Ramos (cell line): ENCODE measurements at regions not wholly inside any gene's neighbourhood (a gene's known extent, or its start where the extent isn't known, plus 50 kb on each side); places are given as distances from the start of the nearest gene placed in this dataset.
"Not testable (repeated sequence)": the region's sequence is repeated elsewhere in the genome, so short reads cannot be mapped to it uniquely, and the experiment has no call there.

ENCODE experiments used
- in situ Hi-C: fragments of 300-500 bp; cut with MboI; formaldehyde crosslinking; loops from one replicate; pipeline ENCODE4 v1.14.3; 2022; ENCODE audit warnings: low sequenced_read_pairs; ENCODE audit not compliant: unreplicated experiment

DNA sequence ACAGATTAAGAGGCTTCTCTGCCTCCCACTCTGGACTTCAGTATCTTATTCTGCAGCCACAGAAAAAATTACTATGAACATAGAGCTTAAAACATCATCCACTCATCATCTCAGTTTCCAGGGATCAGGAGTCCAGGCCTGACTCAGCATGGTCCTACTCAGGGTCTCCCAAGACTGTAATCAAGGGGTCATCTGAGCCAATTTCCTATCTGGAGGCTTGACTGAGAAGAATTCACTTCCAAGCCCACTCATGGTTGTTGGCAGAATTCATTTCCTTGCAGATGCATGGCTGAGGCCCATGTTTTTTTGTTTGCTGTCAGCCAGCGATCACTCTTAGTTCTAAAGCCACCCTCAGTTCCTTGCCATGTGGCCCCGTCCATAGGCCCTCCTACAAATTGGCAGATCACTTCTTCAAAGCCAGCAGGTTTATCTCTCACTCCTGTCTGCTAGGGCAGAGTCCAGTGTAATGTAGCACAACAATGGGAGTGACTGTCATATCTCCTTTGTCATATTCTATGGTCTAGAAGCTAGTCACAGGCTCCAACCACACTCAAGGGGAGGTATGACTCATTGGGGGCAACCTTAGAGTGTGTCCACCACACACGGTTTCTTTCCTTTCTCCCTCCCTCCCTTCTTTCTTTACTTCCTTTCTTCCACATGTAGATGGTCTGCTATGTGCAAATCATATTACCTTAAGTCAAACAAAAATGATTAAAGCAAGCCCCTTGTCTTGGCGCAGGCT, 251.6 kb downstream of the QDPR start:
- in situ Hi-C loops: no loop called here

GRCh38 chr4:17258106-17258505, 253.8 kb downstream of the QDPR start:
- in situ Hi-C loops: no loop called here

- in situ Hi-C loops: no loop called here
Measured at GRCh38 chr4:17252131-17252530, 259.8 kb downstream of the QDPR start.

GRCh38 chr4:17251101-17251500, 260.8 kb downstream of the QDPR start:
- in situ Hi-C loops: no loop called here

DNA sequence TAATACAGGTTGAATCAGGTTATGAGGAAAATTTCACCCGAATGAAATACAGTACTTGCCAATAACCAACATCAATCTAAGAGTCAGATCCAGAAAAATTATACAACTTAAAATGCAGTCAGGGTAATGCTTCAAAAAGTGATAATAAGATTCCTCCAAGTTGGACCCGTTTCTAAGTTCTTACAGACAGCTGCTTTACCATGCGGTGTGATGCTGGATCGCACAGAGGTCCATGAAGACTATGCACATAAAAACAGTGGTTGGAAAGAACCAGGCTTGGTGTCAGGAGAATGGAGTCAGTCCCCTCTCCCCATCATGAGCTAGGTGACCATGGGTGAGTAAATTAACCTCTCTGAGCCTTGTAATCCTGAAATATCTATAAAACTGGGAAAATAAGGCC, 261.3 kb downstream of the QDPR start:
- in situ Hi-C loops: no loop called here

GRCh38 chr4:17246656-17247055, 265.2 kb downstream of the QDPR start:
- in situ Hi-C loops: no loop called here

DNA sequence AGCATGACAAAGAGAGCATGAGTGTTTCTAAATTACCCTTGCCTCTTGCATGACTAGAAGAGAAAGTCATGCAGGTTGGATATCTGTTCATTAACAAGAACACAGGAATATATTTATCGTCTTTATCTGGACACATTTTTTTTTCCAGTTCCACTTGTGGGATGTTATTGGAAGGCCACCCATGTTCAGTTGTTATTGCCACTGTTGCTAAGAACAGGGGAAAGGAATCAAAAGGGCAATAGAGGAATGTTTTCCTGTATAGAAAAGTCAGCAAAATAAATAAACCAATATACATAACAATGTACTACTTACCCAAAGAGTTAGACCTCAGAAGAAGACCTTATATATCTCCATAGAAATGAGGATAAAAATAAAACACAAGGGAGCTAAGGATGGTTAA, 270.1 kb downstream of the QDPR start:
- in situ Hi-C loops: no loop called here

DNA sequence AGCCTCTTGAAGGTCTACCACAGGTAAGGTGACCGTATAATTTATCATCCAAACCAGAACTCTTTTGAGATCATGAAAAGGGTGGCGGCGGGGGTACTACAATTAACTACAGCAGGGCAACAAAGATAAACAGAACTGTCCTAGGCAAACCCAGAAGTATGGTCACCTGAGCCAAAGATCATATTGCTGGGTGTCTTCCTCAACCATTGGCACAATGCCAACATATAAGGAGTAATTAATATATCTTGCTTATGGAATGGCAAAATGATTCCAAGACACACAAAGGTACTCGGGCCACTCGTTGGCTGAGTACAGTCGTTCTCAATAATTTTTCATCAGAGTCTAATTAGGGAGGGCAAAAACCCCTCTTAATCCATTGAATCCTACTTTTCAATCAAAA, 273.3 kb downstream of the QDPR start:
- in situ Hi-C loops: no loop called here

- in situ Hi-C loops: no loop called here
Measured at GRCh38 chr4:17236686-17237085, 275.2 kb downstream of the QDPR start.

- in situ Hi-C loops: no loop called here
Measured at GRCh38 chr4:17234678-17235077, 277.2 kb downstream of the QDPR start.

DNA sequence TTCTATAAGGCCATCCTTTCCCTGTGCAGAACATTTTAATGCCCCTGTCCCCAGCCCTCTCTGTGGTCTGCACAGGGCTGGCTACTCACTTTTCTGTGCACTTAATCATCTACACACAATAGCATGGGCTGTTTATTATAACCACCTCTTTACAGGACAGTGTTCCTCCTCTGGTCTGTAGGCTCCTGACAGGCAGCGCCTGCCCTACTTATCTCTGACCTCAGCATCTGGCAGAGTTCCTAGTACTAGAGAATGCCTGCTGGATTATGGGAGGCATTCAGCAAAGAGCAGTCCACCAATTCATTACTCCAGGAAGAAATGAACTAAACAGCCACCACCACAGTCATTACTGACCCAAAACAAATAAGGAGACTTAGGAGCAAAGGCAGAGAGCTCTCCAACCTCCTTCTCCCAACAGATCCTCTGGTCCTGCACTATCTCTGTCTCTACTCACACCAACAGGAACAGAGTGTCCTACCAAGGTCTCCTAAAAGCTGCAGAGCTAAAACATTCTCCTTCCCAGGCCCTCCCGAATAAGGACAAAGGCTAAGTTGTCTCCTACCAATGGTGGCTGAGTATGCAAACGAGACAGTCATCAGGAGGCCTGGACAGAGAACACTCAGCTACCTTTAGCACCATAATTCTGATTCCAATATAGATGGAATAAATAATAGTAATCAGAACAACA, 279.2 kb downstream of the QDPR start:
- in situ Hi-C loops: no loop called here

DNA sequence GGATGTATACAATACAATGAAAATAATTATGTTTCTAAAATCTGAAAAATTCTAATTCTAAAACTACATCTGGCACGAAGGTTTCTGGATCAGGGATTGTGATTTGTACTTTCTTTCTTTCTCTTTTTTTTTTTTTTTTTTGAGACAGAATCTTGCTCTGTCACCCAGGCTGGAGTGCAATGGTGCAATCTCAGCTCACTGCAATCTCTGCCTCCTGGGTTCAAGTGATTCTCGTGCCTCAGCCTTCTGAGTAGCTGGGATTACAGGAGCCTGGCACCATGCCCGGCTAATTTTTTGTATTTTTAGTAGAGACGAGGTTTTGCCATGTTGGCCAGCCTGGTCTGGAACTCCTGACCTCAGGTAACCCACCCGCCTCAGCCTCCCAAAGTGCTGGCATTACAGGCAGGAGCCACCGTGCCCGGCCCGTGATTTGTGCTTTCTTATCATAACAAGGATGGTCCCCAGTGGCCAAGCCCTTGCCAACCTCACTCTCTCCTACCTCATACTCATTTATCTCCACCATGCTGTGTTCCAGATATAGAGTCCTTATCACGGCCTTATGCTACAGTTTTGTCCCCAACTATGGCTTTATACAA, 279.9 kb downstream of the QDPR start:
- in situ Hi-C loops: not testable (repeated sequence)

GRCh38 chr4:17230727-17231126, 281.2 kb downstream of the QDPR start:
- in situ Hi-C loops: no loop called here

DNA sequence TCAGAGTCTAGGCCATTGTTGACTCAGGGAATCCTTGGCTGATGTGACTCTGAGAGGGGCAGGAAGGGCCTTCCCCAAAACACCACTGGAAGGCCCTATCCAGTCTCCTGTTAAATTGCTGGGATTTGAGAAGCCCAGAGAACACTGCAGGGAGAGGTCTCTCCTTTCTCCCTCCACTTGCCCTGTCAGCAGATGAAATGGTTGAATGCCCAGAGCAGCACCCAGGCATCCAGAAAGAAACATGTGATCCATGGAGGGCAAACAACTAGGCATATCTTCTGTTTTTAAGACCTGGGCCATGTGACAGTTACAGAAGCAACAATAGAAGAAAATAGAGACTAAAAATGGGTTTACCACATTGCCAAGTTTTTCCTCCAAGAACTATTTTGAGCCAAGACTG, 291.1 kb downstream of the QDPR start:
- in situ Hi-C loops: no loop called here

DNA sequence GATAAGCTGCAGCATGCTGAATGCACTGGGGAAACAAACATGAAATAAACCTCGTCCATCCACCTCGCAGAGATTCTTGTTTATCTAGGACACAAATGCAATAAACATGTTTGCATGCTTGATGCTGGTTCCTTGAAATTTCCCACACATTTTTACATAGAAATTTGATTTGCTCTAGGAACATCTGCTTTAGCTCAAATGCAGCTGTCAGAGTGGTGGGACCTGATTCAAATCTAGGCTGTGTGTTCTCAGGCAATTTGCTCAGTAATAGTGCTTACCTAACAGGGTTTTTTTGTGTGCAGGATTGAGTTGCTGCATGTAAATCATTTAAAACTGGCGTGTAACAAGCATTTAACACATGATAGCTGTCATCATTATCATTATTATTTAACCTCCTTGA, 293.1 kb downstream of the QDPR start:
- in situ Hi-C loops: no loop called here

DNA sequence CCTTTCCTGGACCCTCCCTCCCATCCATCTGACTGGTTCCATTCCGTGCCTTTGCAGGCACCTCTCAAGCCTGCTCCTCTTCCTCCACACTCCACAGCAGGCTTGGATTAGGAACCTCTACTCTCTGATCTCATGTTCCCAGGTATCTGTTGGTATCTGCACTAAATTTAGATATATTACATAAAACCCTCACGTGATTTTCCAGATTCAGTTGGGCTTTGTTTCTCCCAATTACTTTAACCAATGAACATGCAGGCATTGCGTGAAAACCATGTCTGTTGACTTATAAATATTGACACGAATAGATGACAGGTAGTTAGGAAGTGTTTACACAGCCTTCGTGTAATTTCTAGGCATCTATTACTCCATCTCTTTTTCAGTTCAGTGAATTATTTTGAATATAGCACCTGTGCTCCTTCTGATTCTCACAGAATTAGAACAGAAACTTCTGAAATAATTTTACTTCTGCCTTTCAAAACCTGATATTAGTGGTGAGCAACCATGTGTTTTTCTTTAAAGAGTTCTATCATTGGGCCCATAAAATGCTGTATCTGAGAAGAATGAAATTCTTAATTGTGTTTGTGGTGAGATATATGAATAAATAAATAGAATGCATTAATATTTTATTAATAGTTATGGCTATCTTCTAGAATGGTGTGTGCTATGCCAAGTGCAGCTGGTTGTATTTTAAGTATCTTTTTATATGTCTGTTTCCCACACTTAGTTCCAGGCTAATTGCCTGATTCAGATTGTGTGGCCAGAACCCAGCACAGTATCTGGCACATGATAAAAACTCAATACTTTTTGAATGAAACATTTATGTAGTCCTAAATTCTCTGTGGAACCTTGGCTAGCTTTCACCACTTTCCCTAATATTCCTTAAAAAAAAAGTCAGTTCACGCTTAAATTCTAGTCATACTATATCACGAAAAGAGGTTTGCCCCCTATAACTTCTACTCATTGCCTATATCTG, 304.8 kb downstream of the QDPR start:
- in situ Hi-C loops: no loop called here

DNA sequence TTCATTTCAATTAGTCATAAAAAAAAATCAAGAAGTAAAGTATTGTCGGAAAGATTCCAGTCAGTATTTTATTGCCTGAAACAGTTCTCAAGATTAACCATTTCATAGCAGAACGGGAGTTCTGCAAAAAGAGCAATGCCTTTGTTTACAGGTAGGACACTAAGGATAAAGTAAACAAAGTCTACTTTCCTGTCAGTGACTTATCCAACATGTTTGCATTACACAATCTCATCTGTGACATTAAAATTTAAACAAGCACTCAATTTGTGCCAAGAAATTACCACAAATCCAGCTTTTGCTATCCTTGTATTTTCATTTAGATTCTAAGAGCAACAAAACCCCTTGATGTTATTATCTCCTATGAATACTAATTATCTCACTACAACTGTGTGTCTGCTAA, 306.5 kb upstream of the LDB2 start:
- in situ Hi-C loops: no loop called here

- in situ Hi-C loops: no loop called here
Measured at GRCh38 chr4:17203797-17204196, 305.4 kb upstream of the LDB2 start.

- in situ Hi-C loops: no loop called here
Measured at GRCh38 chr4:17197070-17197469, 298.6 kb upstream of the LDB2 start.

DNA sequence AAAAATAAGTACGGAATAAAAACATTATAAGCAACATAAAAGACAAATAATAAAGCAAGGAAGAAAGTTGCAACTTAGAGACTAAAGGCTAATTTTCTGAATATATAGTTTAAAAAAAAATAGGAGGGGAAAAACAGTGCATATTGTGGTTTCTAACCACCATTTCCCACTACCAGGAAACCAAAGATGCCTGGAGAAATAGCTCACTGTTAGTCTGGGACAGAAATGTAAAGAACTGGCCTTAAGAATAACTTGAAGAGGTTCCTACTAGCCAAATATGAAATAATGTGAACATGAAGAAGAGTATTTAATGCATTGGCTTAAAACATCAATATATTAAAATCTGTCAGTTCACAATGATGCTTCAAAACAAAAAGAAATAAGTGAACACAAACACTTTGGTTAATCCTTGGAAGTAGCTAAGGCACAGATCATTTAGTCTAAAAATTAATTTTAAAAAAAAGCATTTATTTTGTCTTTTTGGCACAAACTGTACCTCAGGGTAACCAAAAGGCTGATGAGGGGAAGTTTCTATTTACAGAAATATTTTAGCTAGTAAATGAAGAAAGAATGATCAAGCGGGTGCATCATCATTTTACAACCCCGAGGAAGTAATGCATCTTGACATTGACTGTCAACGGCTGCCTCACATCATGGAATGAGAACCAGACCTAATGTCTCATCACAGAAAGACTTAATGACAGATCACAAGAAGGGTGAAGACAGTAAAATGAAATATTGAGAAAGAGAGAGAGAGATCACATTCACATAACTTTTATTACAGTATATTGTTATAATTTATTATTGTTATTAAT, 297.2 kb upstream of the LDB2 start:
- in situ Hi-C loops: no loop called here
